T-helper 17 cell (primary cell): ENCODE measurements at regions not wholly inside any gene's neighbourhood (a gene's known extent, or its start where the extent isn't known, plus 50 kb on each side); places are given as distances from the start of the nearest gene placed in this dataset.

Experiments used
- ATAC-seq: fragments of 150-1000 bp; cut with Tn5 transposase; 2 replicates; pipeline ENCODE4 v1.10.0; 2021; ENCODE audit warnings: mild to moderate bottlenecking, moderate library complexity
- DNase-seq, 3 donors: peaks; one replicate each; pipeline versions ENCODE4 v3.0.0 to v3.0.0-alpha.2; 2020 to 2021
- H3K9me3 ChIP-seq: one replicate; pipeline ENCODE4 v1.7.0; 2013; ENCODE audit warnings: low read length, mild to moderate bottlenecking; ENCODE audit not compliant: control insufficient read depth, poor library complexity, severe bottlenecking
- H3K27ac Mint-ChIP-seq: one replicate; pipeline ENCODE4 v1.8.0; 2022; ENCODE audit warnings: mild to moderate bottlenecking, moderate library complexity, mixed read lengths
- H3K27me3 Mint-ChIP-seq: one replicate; pipeline ENCODE4 v1.8.0; 2022; ENCODE audit warnings: mixed read lengths
- H3K36me3 Mint-ChIP-seq: one replicate; pipeline ENCODE4 v1.8.0; 2022; ENCODE audit warnings: low read depth, mixed read lengths
- H3K4me1 Mint-ChIP-seq: one replicate; pipeline ENCODE4 v1.8.0; 2022; ENCODE audit warnings: mild to moderate bottlenecking, mixed read lengths
- H3K4me3 Mint-ChIP-seq: one replicate; pipeline ENCODE4 v1.8.0; 2022; ENCODE audit warnings: mild to moderate bottlenecking, moderate library complexity, mixed read lengths

GRCh38 chr6:170153436-170154319 is 137.2 kb downstream of the DLL1 start:
- ATAC-seq = no peak
- Mint-ChIP-seq H3K4me3 (peak overlapping the region; percentile 7), H3K36me3 (peaks cover 2% of the 10 kb centered on the region), H3K27me3 (peaks cover 20% of the 10 kb centered on the region), H3K27ac (no peak overlapping the region), H3K4me1 (peaks cover 8% of the 10 kb centered on the region)
- H3K9me3 ChIP-seq = no peaks in the 10 kb centered on the region
- no peak for DNase-seq

- peaks cover 20% of the 10 kb centered on the region for H3K27me3 Mint-ChIP-seq
- no peak for DNase-seq
- peaks cover 2% of the 10 kb centered on the region for H3K36me3 Mint-ChIP-seq
- H3K4me3 Mint-ChIP-seq = no peak overlapping the region
- no peaks in the 10 kb centered on the region for H3K9me3 ChIP-seq
- ATAC-seq = no peak
- H3K27ac Mint-ChIP-seq = no peak overlapping the region
- H3K4me1 Mint-ChIP-seq = peaks cover 15% of the 10 kb centered on the region
These were observed 137.9 kb downstream of the DLL1 start for GRCh38 chr6:170152989-170153388.

GRCh38 chr6:170152124-170152926 is 138.6 kb downstream of the DLL1 start:
- peak; percentile 19 for ATAC-seq
- Mint-ChIP-seq H3K4me1 (peaks cover 20% of the 10 kb centered on the region), H3K36me3 (no peaks in the 10 kb centered on the region), H3K4me3 (no peak overlapping the region), H3K27ac (no peak overlapping the region), H3K27me3 (peaks cover 14% of the 10 kb centered on the region)
- no peaks in the 10 kb centered on the region for H3K9me3 ChIP-seq
- peak in 1 of 3 donors; percentile 7 for DNase-seq

- H3K36me3 Mint-ChIP-seq = no peaks in the 10 kb centered on the region
- peaks cover 13% of the 10 kb centered on the region for H3K27me3 Mint-ChIP-seq
- peaks cover 21% of the 10 kb centered on the region for H3K4me1 Mint-ChIP-seq
- DNase-seq (no peak), ATAC-seq (no peak)
- H3K9me3 ChIP-seq = no peaks in the 10 kb centered on the region
- H3K27ac Mint-ChIP-seq = no peak overlapping the region
- H3K4me3 Mint-ChIP-seq = no peak overlapping the region
These were observed 139.1 kb downstream of the DLL1 start for GRCh38 chr6:170151804-170152123.

GRCh38 chr6:170151321-170151771 is 139.5 kb downstream of the DLL1 start:
- ATAC-seq (no peak), DNase-seq (peak in 1 of 3 donors; percentile 1)
- Mint-ChIP-seq H3K36me3 (no peaks in the 10 kb centered on the region), H3K4me3 (no peak overlapping the region), H3K27ac (peak overlapping the region; percentile 14), H3K4me1 (peaks cover 24% of the 10 kb centered on the region), H3K27me3 (peaks cover 13% of the 10 kb centered on the region)
- H3K9me3 ChIP-seq = no peaks in the 10 kb centered on the region

- DNase-seq (no peak), ATAC-seq (no peak)
- Mint-ChIP-seq H3K4me3 (no peak overlapping the region), H3K27ac (no peak overlapping the region), H3K4me1 (peaks cover 24% of the 10 kb centered on the region), H3K27me3 (peaks cover 13% of the 10 kb centered on the region), H3K36me3 (no peaks in the 10 kb centered on the region)
- H3K9me3 ChIP-seq = no peaks in the 10 kb centered on the region
These were observed 140.3 kb downstream of the DLL1 start for GRCh38 chr6:170150590-170150945.

- Mint-ChIP-seq H3K4me1 (peaks cover 24% of the 10 kb centered on the region), H3K36me3 (no peaks in the 10 kb centered on the region), H3K4me3 (peak overlapping the region; percentile 12), H3K27me3 (peaks cover 13% of the 10 kb centered on the region), H3K27ac (peak overlapping the region; percentile 84)
- ATAC-seq (no peak), DNase-seq (peak in 1 of 3 donors; percentile 1)
- H3K9me3 ChIP-seq = no peaks in the 10 kb centered on the region
These were observed 140.9 kb downstream of the DLL1 start for GRCh38 chr6:170149681-170150589.

DNA sequence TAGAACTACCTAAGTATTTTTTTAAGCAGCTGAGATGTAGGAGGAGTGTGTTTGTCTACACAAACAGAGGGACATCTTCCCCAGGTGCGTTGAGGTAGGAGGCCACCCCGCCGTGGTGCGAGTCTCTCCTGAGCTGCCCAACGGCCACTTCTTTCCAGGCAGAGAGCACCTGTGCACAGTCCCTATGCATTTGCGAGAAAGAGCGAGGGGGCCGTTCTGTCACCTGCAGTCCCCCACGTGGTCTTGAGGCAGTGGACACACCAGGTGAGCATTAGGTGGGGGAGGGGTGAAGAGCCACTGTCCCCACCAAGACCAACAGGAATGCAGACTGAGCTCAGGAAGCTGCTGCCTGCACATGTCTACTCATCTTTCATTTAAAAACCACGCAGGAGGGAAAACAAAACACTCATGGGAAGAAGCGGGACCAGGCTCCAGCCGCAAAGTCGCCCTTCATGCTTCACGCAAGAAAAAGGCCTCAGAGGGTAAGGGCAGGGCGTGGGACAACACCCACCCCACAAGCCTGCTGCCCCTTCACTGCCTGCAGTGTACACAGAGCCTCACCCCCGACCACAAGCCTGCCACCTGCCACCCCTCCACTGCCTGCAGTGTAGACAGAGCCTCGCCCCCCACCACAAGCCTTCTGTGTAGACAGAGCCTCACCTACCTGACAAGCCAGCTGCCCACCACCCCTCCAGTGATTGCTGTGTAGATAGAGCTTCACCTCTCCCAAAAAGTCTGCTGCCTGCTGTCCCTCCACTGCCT is 142.0 kb downstream of the DLL1 start:
- Mint-ChIP-seq H3K4me1 (peaks cover 24% of the 10 kb centered on the region), H3K36me3 (no peaks in the 10 kb centered on the region), H3K27me3 (peaks cover 13% of the 10 kb centered on the region), H3K4me3 (peak overlapping the region; percentile 89), H3K27ac (peak overlapping the region; percentile 96)
- peak in 1 of 3 donors; percentile 5 for DNase-seq
- no peak for ATAC-seq
- no peaks in the 10 kb centered on the region for H3K9me3 ChIP-seq

DNA sequence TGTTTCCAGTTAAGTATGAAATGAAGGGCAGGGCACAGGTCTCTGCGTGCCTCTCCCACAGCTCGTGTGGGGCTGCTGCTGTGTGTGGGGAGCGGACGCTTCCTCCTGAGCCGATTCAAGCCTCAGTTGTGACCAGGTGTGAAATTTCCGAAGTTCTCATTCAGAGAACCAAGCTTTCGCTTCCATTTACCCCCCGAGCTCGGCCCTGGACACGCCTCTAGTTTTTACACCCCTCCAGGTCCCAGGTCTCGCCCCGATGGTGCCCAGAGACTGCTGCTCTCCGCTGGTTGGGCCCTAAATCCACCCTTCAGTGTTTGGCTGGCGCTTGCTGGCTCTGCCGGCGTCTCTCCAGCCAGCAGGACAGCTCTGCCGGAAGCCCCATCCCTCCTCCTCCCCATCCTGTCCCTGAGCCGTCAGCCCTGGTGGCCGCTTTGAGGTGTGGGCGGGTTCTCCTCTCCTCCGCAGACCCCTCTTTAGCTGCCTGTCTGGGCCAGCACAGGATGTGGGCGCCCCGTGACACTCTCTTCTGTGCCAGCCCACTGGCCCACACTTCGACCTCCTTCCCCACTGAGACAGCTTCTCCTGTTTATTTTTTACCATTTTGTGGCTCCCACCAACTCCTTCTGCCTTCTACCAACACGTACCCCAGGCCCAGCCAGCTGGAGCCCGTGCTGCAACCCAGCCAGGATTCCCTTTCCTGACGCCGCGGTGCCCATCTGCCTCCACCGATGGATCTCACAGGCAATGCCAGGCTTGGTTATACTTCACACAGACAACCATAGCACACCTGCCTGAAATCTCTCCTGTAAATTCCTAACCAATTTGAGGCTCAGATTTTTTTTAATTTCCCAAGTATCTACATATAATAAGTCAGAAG is 142.8 kb downstream of the DLL1 start:
- no peaks in the 10 kb centered on the region for H3K9me3 ChIP-seq
- Mint-ChIP-seq H3K36me3 (no peaks in the 10 kb centered on the region), H3K4me3 (peak overlapping the region; percentile 89), H3K4me1 (peaks cover 24% of the 10 kb centered on the region), H3K27ac (peak overlapping the region; percentile 96), H3K27me3 (peaks cover 13% of the 10 kb centered on the region)
- no peak for DNase-seq
- ATAC-seq = peak; percentile 75

- H3K4me3 Mint-ChIP-seq = peak overlapping the region; percentile 89
- peaks cover 11% of the 10 kb centered on the region for H3K27me3 Mint-ChIP-seq
- ATAC-seq (no peak), DNase-seq (no peak)
- no peaks in the 10 kb centered on the region for H3K9me3 ChIP-seq
- H3K4me1 Mint-ChIP-seq = peaks cover 22% of the 10 kb centered on the region
- no peaks in the 10 kb centered on the region for H3K36me3 Mint-ChIP-seq
- H3K27ac Mint-ChIP-seq = peak overlapping the region; percentile 96
These were observed 143.7 kb downstream of the DLL1 start for GRCh38 chr6:170147056-170147787.

- peak overlapping the region; percentile 89 for H3K4me3 Mint-ChIP-seq
- H3K4me1 Mint-ChIP-seq = peaks cover 21% of the 10 kb centered on the region
- no peak for ATAC-seq
- peak in 1 of 3 donors; percentile 4 for DNase-seq
- peaks cover 5% of the 10 kb centered on the region for H3K27me3 Mint-ChIP-seq
- H3K36me3 Mint-ChIP-seq = no peaks in the 10 kb centered on the region
- H3K9me3 ChIP-seq = no peaks in the 10 kb centered on the region
- no peak overlapping the region for H3K27ac Mint-ChIP-seq
These were observed 144.2 kb downstream of the DLL1 start for GRCh38 chr6:170146640-170147039.
